HepG2 (cell line): ENCODE measurements at regions not wholly inside any gene's neighbourhood (a gene's known extent, or its start where the extent isn't known, plus 50 kb on each side); places are given as distances from the start of the nearest gene placed in this dataset.

Experiments
- HNF4G ChIP-seq, 2 experiments: sonication (generic) in 1 of 2; formaldehyde crosslinking in 1 of 2; IDR thresholded peaks; 2 replicates each; pipeline versions ENCODE4 v1.4.0 to v1.6.1; 2011 to 2020; ENCODE audit warnings: borderline replicate concordance in 2 of 2, low read depth in 2 of 2, mild to moderate bottlenecking in 2 of 2, low read length in 1 of 2, missing genetic modification reagents in 1 of 2, moderate library complexity in 1 of 2
- ZNF570 ChIP-seq: sonication (generic); formaldehyde crosslinking; IDR thresholded peaks from 2 replicates; pipeline ENCODE4 v1.4.0; 2020; ENCODE audit warnings: mild to moderate bottlenecking, missing genetic modification reagents, borderline replicate concordance
- TF ChIP-seq, protein P1 (sequence below): sonication (generic); formaldehyde crosslinking; IDR thresholded peaks from 2 replicates; pipeline ENCODE4 v1.5.0; 2020; ENCODE audit warnings: mild to moderate bottlenecking, missing genetic modification reagents, moderate library complexity

GRCh38 chr5:12772276-12772675, 868.0 kb upstream of the CTNND2 start:
- TF ChIP-seq HNF4G (IDR thresholded peaks at IDR 0.05; ENCODE audit: borderline replicate concordance, low read depth, low read length) = no peak
- no peak for TF ChIP-seq HNF4G (CRISPR knock-in tag; IDR thresholded peaks at IDR 0.05; ENCODE audit: borderline replicate concordance, low read depth)
- no peak for TF ChIP-seq ZNF570
- TF ChIP-seq, protein P1, sequence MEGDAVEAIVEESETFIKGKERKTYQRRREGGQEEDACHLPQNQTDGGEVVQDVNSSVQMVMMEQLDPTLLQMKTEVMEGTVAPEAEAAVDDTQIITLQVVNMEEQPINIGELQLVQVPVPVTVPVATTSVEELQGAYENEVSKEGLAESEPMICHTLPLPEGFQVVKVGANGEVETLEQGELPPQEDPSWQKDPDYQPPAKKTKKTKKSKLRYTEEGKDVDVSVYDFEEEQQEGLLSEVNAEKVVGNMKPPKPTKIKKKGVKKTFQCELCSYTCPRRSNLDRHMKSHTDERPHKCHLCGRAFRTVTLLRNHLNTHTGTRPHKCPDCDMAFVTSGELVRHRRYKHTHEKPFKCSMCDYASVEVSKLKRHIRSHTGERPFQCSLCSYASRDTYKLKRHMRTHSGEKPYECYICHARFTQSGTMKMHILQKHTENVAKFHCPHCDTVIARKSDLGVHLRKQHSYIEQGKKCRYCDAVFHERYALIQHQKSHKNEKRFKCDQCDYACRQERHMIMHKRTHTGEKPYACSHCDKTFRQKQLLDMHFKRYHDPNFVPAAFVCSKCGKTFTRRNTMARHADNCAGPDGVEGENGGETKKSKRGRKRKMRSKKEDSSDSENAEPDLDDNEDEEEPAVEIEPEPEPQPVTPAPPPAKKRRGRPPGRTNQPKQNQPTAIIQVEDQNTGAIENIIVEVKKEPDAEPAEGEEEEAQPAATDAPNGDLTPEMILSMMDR (CRISPR knock-in tag) = no peak
